ENCODE measurements at regions not wholly inside any gene's neighbourhood (a gene's known extent, or its start where the extent isn't known, plus 50 kb on each side); places are given as distances from the start of the nearest gene placed in this dataset.

GRCh38 chr5:110341836-110342235 is 384.6 kb downstream of the TMEM232 start:
- CTCF ChIA-PET = no interaction called here
- TF ChIP-seq L3MBTL2 (conservative IDR thresholded peaks at IDR 0.05) = no peak
- no peak for TF ChIP-seq TARDBP (IDR thresholded peaks at IDR 0.05)
- no peak for TF ChIP-seq FOXK2 (IDR thresholded peaks at IDR 0.05)
- no peak for TF ChIP-seq CTBP1 (IDR thresholded peaks at IDR 0.05; ENCODE audit: borderline replicate concordance)
- TF ChIP-seq ZNF384 (IDR thresholded peaks at IDR 0.05) = no peak
- no peak for TF ChIP-seq ARNT (IDR thresholded peaks at IDR 0.05)
- TF ChIP-seq FOXA1 (IDR thresholded peaks at IDR 0.05) = no peak
- no peak for TF ChIP-seq NFRKB (IDR thresholded peaks at IDR 0.05)
- no peak for TF ChIP-seq PKNOX1 (IDR thresholded peaks at IDR 0.05)
- no peak for TF ChIP-seq BHLHE40 (IDR thresholded peaks at IDR 0.05; ENCODE audit: borderline replicate concordance)
- no peak for TF ChIP-seq LEF1 (IDR thresholded peaks at IDR 0.05; ENCODE audit: borderline replicate concordance)
- TF ChIP-seq HDGF (IDR thresholded peaks at IDR 0.05; ENCODE audit: borderline replicate concordance) = no peak
- no peak for TF ChIP-seq SP1 (IDR thresholded peaks at IDR 0.05)
- no peak for TF ChIP-seq SUZ12 (IDR thresholded peaks at IDR 0.05)
- no peak for TF ChIP-seq ELF4 (IDR thresholded peaks at IDR 0.05)
- no peak for TF ChIP-seq FOXM1 (IDR thresholded peaks at IDR 0.05; ENCODE audit: borderline replicate concordance)

GRCh38 chr5:110342683-110343082 is 383.8 kb downstream of the TMEM232 start:
- POLR2A ChIA-PET = no interaction called here

More at GRCh38 chr5:110341836-110342235, 384.6 kb downstream of the TMEM232 start:
- POLR2A ChIA-PET = no interaction called here
- no peak for DNase-seq (ENCODE audit: extremely low spot score)

GRCh38 chr5:110343616-110344015 is 382.9 kb downstream of the TMEM232 start:
- POLR2A ChIA-PET = no interaction called here
- no peak for TF ChIP-seq NFRKB (IDR thresholded peaks at IDR 0.05)
- no peak for TF ChIP-seq FOXK2 (IDR thresholded peaks at IDR 0.05)
- TF ChIP-seq ELF4 (IDR thresholded peaks at IDR 0.05) = no peak
- TF ChIP-seq CTBP1 (IDR thresholded peaks at IDR 0.05; ENCODE audit: borderline replicate concordance) = no peak
- TF ChIP-seq L3MBTL2 (conservative IDR thresholded peaks at IDR 0.05) = no peak
- no peak for TF ChIP-seq ZNF384 (IDR thresholded peaks at IDR 0.05)
- no peak for TF ChIP-seq FOXM1 (IDR thresholded peaks at IDR 0.05; ENCODE audit: borderline replicate concordance)
- TF ChIP-seq FOXA1 (IDR thresholded peaks at IDR 0.05) = no peak
- TF ChIP-seq HDGF (IDR thresholded peaks at IDR 0.05; ENCODE audit: borderline replicate concordance) = no peak
- no peak for DNase-seq (ENCODE audit: extremely low spot score)
- CTCF ChIA-PET = no interaction called here

More at GRCh38 chr5:110342683-110343082, 383.8 kb downstream of the TMEM232 start:
- TF ChIP-seq NFRKB (IDR thresholded peaks at IDR 0.05) = no peak
- no peak for TF ChIP-seq FOXA1 (IDR thresholded peaks at IDR 0.05)
- TF ChIP-seq LEF1 (IDR thresholded peaks at IDR 0.05; ENCODE audit: borderline replicate concordance) = no peak
- TF ChIP-seq FOXK2 (IDR thresholded peaks at IDR 0.05) = no peak
- TF ChIP-seq SUZ12 (IDR thresholded peaks at IDR 0.05) = no peak
- no peak for TF ChIP-seq CTBP1 (IDR thresholded peaks at IDR 0.05; ENCODE audit: borderline replicate concordance)
- no peak for TF ChIP-seq L3MBTL2 (conservative IDR thresholded peaks at IDR 0.05)
- no peak for TF ChIP-seq SP1 (IDR thresholded peaks at IDR 0.05)
- no peak for TF ChIP-seq FOXM1 (IDR thresholded peaks at IDR 0.05; ENCODE audit: borderline replicate concordance)
- TF ChIP-seq TARDBP (IDR thresholded peaks at IDR 0.05) = no peak
- no peak for TF ChIP-seq ARNT (IDR thresholded peaks at IDR 0.05)
- no peak for TF ChIP-seq HDGF (IDR thresholded peaks at IDR 0.05; ENCODE audit: borderline replicate concordance)
- DNase-seq (ENCODE audit: extremely low spot score) = no peak
- CTCF ChIA-PET = no interaction called here

GRCh38 chr5:110345623-110346022 is 380.8 kb downstream of the TMEM232 start:
- CTCF ChIA-PET = no interaction called here
- POLR2A ChIA-PET = no interaction called here
- no peak for DNase-seq (ENCODE audit: extremely low spot score)
- TF ChIP-seq SUZ12 (IDR thresholded peaks at IDR 0.05) (no peak), ZNF384 (IDR thresholded peaks at IDR 0.05) (no peak), HDGF (IDR thresholded peaks at IDR 0.05; ENCODE audit: borderline replicate concordance) (no peak)

- POLR2A ChIA-PET = no interaction called here
These were observed 379.5 kb downstream of the TMEM232 start for GRCh38 chr5:110346893-110347358.

GRCh38 chr5:110347781-110348180 is 378.7 kb downstream of the TMEM232 start:
- DNase-seq (ENCODE audit: extremely low spot score) = no peak
- CTCF ChIA-PET = no interaction called here
- POLR2A ChIA-PET = no interaction called here
- TF ChIP-seq FOXK2 (IDR thresholded peaks at IDR 0.05) = no peak
- TF ChIP-seq HDGF (IDR thresholded peaks at IDR 0.05; ENCODE audit: borderline replicate concordance) = no peak
- TF ChIP-seq ARNT (IDR thresholded peaks at IDR 0.05) = no peak
- no peak for TF ChIP-seq ELF4 (IDR thresholded peaks at IDR 0.05)
- no peak for TF ChIP-seq FOXM1 (IDR thresholded peaks at IDR 0.05; ENCODE audit: borderline replicate concordance)

More at GRCh38 chr5:110346893-110347358, 379.5 kb downstream of the TMEM232 start:
- DNase-seq (ENCODE audit: extremely low spot score) = no peak
- CTCF ChIA-PET = no interaction called here
- TF ChIP-seq FOXA1 (IDR thresholded peaks at IDR 0.05) (no peak), ARNT (IDR thresholded peaks at IDR 0.05) (no peak), L3MBTL2 (conservative IDR thresholded peaks at IDR 0.05) (no peak)

- ChIA-PET POLR2A (no interaction called here), CTCF (no interaction called here)
- DNase-seq (ENCODE audit: extremely low spot score) = no peak
- TF ChIP-seq SP1 (IDR thresholded peaks at IDR 0.05) (no peak), HDGF (IDR thresholded peaks at IDR 0.05; ENCODE audit: borderline replicate concordance) (no peak), FOXK2 (IDR thresholded peaks at IDR 0.05) (no peak), FOXA1 (IDR thresholded peaks at IDR 0.05) (no peak), ZNF384 (IDR thresholded peaks at IDR 0.05) (no peak), TARDBP (IDR thresholded peaks at IDR 0.05) (no peak), CTBP1 (IDR thresholded peaks at IDR 0.05; ENCODE audit: borderline replicate concordance) (no peak), LEF1 (IDR thresholded peaks at IDR 0.05; ENCODE audit: borderline replicate concordance) (no peak), L3MBTL2 (conservative IDR thresholded peaks at IDR 0.05) (no peak), SUZ12 (IDR thresholded peaks at IDR 0.05) (no peak)
These were observed 375.0 kb downstream of the TMEM232 start for GRCh38 chr5:110351430-110351829.

- no peak for TF ChIP-seq TARDBP (IDR thresholded peaks at IDR 0.05)
- no peak for TF ChIP-seq PKNOX1 (IDR thresholded peaks at IDR 0.05)
- TF ChIP-seq NFRKB (IDR thresholded peaks at IDR 0.05) = no peak
- no peak for TF ChIP-seq SP1 (IDR thresholded peaks at IDR 0.05)
- TF ChIP-seq HDGF (IDR thresholded peaks at IDR 0.05; ENCODE audit: borderline replicate concordance) = no peak
- TF ChIP-seq FOXM1 (IDR thresholded peaks at IDR 0.05; ENCODE audit: borderline replicate concordance) = no peak
- no peak for TF ChIP-seq FOXK2 (IDR thresholded peaks at IDR 0.05)
- TF ChIP-seq ZNF384 (IDR thresholded peaks at IDR 0.05) = no peak
- TF ChIP-seq L3MBTL2 (conservative IDR thresholded peaks at IDR 0.05) = no peak
- no peak for TF ChIP-seq SUZ12 (IDR thresholded peaks at IDR 0.05)
- no peak for TF ChIP-seq ELF4 (IDR thresholded peaks at IDR 0.05)
- TF ChIP-seq ARNT (IDR thresholded peaks at IDR 0.05) = no peak
- TF ChIP-seq BHLHE40 (IDR thresholded peaks at IDR 0.05; ENCODE audit: borderline replicate concordance) = no peak
- no peak for TF ChIP-seq FOXA1 (IDR thresholded peaks at IDR 0.05)
- TF ChIP-seq CTBP1 (IDR thresholded peaks at IDR 0.05; ENCODE audit: borderline replicate concordance) = no peak
- ChIA-PET CTCF (no interaction called here), POLR2A (no interaction called here)
- DNase-seq (ENCODE audit: extremely low spot score) = no peak
These were observed 372.2 kb downstream of the TMEM232 start for GRCh38 chr5:110354311-110354710.

All from HEK293T (cell line).